ENCODE measurements at regions not wholly inside any gene's neighbourhood (a gene's known extent, or its start where the extent isn't known, plus 50 kb on each side); places are given as distances from the start of the nearest gene placed in this dataset.

- Histone ChIP-seq H3K9me3 (no peaks in the 10 kb centered on the region), H3K36me3 (no peaks in the 10 kb centered on the region), H3K27ac (no peak overlapping the region), H3K4me1 (no peaks in the 10 kb centered on the region), H3K27me3 (no peaks in the 10 kb centered on the region), H3K4me3 (no peak overlapping the region)
- DNase-seq (ENCODE audit: low spot score in 2 of 2) = no peak
- WGBS = 88% methylated on average over 1 of the region's 1 CpG
- TF ChIP-seq EP300 (IDR thresholded peaks at IDR 0.05) (no peak), POLR2A (IDR thresholded peaks at IDR 0.05) (no peak), CTCF (IDR thresholded peaks at IDR 0.05) (no peak), POLR2AphosphoS5 (IDR thresholded peaks at IDR 0.05) (no peak)
Measured at GRCh38 chr2:13546131-13546530, 829.4 kb downstream of the TRIB2 start.

GRCh38 chr2:13550285-13551231, 833.8 kb downstream of the TRIB2 start:
- TF ChIP-seq POLR2AphosphoS5 (IDR thresholded peaks at IDR 0.05) (no peak), CTCF (IDR thresholded peaks at IDR 0.05) (no peak), EP300 (IDR thresholded peaks at IDR 0.05) (no peak), POLR2A (IDR thresholded peaks at IDR 0.05) (no peak)
- Histone ChIP-seq H3K27me3 (no peaks in the 10 kb centered on the region), H3K27ac (no peak overlapping the region), H3K4me3 (no peak overlapping the region), H3K36me3 (no peaks in the 10 kb centered on the region), H3K4me1 (no peaks in the 10 kb centered on the region), H3K9me3 (no peaks in the 10 kb centered on the region)
- DNase-seq (ENCODE audit: low spot score in 2 of 2) = no peak
- 80% methylated on average over 6 of the region's 6 CpGs for WGBS

- no peak for DNase-seq (ENCODE audit: low spot score in 2 of 2)
- Histone ChIP-seq H3K27ac (no peak overlapping the region), H3K4me1 (no peaks in the 10 kb centered on the region), H3K36me3 (no peaks in the 10 kb centered on the region), H3K4me3 (no peak overlapping the region), H3K27me3 (no peaks in the 10 kb centered on the region), H3K9me3 (no peaks in the 10 kb centered on the region)
- WGBS = 41% methylated on average over 3 of the region's 3 CpGs
- no peak for TF ChIP-seq POLR2AphosphoS5 (IDR thresholded peaks at IDR 0.05)
- no peak for TF ChIP-seq EP300 (IDR thresholded peaks at IDR 0.05)
- no peak for TF ChIP-seq POLR2A (IDR thresholded peaks at IDR 0.05)
- no peak for TF ChIP-seq CTCF (IDR thresholded peaks at IDR 0.05)
Measured at GRCh38 chr2:13558368-13558767, 841.6 kb downstream of the TRIB2 start.

- H3K27ac ChIP-seq = no peak overlapping the region
Measured at GRCh38 chr2:13560322-13560721, 843.6 kb downstream of the TRIB2 start.

More at GRCh38 chr2:13560322-13560721, 843.6 kb downstream of the TRIB2 start:
- TF ChIP-seq POLR2A (IDR thresholded peaks at IDR 0.05) = no peak
- no peak for TF ChIP-seq CTCF (IDR thresholded peaks at IDR 0.05)
- TF ChIP-seq POLR2AphosphoS5 (IDR thresholded peaks at IDR 0.05) = no peak
- TF ChIP-seq EP300 (IDR thresholded peaks at IDR 0.05) = no peak
- DNase-seq (ENCODE audit: low spot score in 2 of 2) = no peak
- no peaks in the 10 kb centered on the region for H3K36me3 ChIP-seq
- H3K9me3 ChIP-seq = no peaks in the 10 kb centered on the region
- no peaks in the 10 kb centered on the region for H3K27me3 ChIP-seq
- H3K4me3 ChIP-seq = no peak overlapping the region
- no peaks in the 10 kb centered on the region for H3K4me1 ChIP-seq

Data from suprapubic skin (tissue), 4 donors.